Activated CD4-positive, alpha-beta T cell treated with anti-CD3 and anti-CD28 coated beads for 1 hour (primary cell): ENCODE measurements at regions not wholly inside any gene's neighbourhood (a gene's known extent, or its start where the extent isn't known, plus 50 kb on each side); places are given as distances from the start of the nearest gene placed in this dataset.

Experiments
- DNase-seq: peaks from one replicate; pipeline ENCODE4 v3.0.0-alpha.2; 2020

DNA sequence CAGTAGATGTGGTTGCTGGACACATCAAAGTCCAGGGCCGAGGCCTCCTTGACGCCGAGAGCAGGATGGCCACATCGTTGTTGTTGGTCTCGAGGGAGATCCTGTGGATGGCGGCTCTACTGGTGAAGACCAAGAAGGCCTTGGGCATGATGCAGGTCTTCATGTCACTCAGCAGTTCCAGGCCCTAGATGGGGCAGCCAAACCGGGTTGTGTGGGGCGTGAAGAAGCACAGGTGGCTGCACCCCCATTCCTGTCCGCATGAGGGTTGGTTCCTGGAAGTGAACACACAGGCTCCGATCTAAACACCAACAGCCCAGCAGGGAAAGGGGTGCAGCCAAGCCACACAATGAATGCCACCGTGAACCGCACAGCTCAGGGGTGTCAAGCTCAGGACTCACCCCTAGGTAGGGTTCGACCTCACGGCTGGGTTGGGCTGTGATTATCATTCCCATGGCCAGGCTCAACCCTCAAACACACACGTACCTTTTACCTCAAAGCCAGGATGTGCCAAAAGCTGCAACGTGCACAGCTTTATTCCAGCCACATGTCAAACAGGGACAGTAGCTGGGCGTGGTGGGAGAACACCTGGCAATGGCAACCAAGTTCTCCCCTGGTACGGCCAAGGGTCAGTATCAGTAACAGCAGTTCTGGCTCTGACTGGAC is 132.3 kb downstream of the CRYBB2 start:
- no peak for DNase-seq

DNA sequence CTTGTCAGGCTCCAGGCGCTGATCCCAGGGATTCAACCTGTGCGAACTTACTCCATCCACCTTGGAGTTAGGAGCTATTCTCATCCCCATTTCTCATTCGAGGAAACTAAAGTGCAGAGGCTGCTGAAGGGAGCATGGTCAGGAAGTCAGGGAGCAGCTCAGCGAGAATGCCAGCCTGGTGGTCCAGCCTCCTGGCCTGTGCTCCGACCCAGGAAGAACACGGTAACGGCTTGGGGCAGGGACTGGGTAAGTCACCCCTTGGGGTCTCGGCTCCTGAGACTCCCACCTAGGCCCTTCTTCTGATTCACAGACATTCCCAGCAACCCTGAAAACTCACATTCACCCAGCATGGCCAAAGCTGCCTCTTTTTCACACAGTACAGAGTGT is 132.8 kb downstream of the CRYBB2 start:
- DNase-seq: no peak

DNA sequence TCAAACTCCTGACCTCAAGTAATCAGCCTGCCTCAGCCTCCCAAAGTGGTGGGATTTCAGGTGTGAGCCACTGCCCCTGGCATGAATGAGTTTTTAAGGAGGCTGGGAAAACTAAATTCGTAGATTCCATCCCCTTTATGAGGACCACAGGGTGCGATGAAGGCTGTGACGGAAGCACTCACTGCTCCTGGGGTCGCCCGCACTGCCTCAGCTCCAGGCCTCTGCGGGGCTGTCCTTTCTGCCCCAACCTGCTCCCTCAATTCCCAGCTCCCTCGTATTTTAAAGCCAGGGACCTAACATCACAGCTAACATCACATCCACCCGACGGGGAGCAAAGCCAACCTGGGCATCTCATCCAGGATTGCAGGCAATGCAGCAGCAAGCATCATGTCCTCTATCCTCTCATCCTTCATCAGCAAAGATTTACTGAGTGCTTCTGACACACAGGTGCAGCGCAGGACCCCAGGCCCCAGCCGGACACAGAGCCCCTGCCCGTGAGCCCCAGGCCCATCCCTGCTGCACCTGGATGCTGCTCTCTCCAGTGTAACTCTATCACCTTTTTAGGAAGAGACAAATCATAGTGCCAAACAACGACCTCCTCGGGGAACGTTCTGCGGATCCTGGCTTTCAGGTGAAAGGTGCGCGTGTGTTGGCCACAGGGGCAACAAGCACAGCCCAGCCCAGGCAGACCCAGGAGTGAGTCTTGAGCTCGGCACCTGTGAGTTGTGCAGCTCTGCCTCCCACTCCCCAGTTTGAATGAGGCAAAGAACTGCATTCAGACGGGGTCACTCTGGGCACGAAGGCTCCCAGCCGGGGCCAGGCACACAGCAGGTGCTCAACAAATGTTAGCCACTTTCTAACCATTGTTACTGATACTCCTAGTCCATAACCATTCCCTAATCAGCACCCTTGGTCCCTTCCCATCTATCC is 134.3 kb downstream of the CRYBB2 start:
- no peak for DNase-seq

DNA sequence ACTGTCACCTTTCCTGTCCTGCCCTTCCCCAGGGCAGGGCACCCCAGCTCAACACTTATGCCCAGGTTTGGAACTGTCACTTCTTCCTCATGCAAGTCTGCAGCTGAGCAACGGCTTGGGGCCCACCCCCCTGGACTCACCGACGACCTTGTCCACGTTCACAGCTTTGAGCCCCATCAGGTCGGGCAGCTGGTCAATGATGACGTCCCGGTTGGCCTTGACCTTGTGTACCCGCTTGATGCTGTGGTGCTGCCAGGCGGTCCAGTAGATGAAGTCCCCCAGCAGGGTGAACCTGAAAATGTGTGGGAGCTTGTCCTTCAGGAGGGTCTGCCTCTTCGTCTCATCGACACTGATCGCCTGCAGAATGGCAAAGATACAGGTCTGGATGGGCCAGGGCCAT is 135.0 kb downstream of the CRYBB2 start:
- DNase-seq: no peak

DNA sequence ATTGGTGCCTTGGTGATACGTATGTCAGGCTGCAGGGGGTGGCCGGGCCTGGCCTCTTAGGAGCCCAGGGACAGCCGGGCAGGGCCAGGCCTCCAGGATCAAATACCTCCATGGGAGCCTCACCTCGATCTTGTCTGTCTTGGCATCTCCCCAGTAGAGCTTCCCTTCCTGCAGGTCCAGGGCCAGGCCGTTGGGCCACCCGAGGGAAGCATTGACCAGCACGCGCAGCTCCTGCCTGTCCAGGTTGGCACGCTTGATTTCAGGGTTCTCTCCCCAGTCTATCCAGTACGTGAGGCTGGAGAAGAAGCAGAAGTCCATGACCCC is 137.7 kb downstream of the CRYBB2 start:
- DNase-seq: no peak

DNA sequence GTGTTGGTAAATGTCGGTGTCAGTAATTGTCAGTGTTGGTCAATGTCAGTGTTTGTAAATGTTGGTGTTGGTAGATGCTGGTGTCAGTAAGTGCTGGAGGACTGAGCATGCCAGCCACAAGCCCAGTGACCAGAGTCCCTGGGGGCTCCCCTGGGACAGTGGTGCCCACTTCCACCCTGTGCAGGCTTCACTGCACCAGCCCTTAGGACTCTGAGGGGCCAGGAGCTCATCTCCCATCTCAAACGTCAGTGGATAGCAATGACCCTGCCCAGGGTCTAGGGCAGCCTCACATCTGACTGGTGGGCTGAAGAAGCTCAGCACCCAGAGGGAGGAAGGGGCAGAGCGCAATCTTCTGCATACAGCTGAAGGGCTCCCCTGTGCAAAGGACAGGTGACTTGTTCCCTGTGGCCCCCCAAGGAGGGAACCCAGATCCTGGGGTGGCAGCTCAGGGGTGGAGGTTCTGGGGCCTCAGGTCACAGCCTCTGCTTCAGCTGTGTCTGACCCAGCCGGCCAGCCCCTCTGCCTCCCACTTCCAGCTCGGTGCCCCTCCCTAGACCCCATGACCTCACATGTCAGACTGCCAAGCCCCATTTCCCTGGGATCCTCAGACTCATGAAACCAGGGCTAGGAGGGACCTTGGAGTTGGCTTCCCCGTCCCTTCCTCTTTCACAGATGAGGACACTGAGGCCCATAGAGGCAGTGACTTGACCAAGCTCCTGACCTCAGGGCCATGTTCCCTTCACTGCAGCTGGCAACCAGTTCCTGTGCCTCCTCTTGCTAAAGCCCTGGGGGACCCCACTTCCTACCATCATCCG is 138.4 kb downstream of the CRYBB2 start:
- no peak for DNase-seq

DNA sequence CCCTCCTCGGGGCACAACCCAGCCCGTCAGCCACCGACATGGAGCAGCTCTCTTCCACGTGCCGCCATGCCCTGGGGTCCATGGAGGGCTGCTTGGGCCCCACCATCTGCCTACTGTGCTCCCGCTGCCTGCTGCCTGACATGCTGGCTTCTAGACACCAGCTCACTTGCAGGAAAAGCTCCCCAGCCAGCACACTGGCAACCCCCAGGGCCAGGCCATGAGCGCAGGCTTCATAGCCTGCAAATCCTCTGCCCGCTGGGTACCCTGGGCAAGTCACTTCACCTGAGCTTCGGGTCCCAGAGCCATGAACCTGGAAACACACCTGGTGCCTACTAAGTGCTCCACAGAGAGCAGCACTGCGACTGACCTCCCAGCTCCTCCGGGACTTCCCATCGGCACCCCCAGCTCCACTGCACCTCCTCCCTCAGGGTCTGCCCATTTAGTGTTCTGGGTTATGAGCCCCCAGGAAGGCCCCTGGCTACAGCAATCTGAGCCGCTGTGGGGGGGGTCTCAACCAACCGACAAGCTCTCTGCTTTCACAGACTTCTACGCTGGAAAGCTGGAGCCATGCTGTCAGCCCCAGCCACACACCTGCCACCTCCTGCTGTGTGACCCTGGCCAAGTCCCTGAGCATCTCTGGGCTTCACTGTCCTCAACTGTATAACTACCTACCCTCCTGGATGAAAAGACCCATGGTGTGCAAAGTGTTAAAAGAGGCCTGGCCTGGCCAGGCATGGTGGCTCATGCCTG is 139.2 kb downstream of the CRYBB2 start:
- DNase-seq: no peak

DNA sequence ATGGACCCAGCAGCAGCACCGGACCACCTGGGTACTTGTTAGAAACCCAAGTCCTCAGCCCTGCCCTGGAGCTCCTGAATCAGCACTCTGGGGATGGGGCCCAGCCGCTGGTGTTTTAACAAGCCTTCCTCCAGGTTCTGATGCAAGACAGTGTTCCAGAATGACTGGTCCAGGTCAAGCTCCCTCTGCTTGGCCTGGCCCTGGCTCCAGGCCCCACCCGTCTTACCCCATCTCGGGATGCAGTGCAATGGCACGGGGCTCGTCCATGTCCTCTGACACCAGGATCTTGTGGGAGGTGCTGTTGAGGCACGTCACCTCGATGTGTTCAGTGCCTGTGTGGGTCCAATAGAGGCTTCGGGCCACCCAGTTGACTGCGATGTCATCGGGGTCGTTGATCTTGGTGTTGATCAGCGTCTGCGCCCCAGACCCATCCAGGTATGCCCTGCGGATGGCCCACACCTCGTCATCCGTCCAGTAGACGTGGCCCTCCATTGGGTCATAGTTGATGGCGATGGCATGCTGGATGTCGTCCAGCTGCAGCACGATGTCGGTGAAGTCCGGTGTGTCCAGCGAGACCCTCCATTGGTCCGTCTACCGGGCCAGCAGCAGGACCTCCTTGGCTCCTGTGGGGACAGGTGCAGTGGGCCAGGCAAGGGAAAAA is 140.3 kb downstream of the CRYBB2 start:
- no peak for DNase-seq

DNA sequence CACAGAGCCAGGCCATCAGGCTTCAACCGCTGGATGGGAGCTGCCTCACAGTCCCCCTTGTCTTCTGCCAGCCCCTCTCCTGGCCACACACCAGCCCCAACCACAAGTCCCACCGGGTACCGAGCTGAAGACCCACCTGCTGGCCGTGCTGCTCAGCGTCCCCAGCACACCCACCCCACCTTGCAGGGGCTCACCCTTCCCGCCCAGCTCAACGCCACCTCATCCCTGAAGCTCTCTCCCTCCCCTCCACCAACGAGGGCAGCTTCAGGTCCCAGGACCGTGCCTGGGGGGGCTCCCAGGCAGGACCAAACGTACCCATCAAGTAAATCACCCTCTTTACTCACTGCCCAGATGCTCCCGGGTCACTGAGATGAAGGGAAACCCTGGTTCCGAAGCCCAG is 141.0 kb downstream of the CRYBB2 start:
- DNase-seq: no peak

DNA sequence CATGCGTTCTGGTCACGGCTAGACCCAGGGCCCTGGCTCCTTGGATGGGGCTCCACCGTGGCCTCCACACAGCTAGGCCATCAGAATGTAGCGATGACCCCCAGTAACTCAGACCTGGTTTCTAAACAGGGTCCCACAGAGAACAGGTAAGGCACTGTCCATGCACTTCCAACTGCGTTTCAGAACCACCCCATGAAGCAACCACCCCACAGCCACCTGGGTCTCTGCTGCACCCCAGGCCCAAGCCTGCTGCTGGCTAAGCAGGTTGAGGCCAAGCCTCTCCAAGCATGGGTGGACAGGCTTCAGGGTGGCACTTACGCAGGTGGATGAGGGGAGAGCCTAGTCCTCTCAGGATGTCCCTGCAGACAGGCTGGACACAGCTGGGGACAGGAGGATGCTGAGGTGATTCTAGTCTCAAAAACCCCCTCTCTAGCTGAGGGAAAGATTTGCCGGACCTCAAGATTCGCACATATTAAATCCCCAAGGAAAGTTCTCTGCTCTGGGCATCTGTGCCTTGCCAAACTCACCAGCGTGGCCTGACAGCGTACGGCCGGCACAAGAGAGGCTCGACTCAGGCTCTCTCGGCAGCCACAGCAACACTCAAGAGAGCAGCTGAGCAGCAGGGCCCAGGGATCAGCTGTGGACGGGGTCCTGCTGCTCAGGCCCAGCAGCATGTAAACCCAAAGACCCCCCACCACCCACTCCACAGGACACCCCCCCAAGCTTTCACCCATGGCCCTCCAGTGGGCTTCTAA is 141.6 kb downstream of the CRYBB2 start:
- no peak for DNase-seq

DNA sequence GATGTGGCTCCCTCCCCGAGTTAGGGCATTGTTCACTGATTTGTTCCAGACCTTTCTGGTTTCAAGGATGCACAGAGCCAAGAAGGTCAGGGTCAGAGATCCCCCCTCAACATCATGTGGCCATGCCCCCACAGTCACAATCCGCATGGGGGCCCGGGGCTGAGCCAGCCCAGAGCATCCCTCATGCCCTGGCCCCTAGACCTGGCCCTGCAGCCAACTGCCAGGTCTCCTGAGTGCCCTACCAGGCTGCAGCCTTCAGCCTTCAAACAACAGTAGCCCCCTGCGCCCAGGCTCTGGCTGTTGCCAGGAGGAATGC is 142.4 kb downstream of the CRYBB2 start:
- no peak for DNase-seq

DNA sequence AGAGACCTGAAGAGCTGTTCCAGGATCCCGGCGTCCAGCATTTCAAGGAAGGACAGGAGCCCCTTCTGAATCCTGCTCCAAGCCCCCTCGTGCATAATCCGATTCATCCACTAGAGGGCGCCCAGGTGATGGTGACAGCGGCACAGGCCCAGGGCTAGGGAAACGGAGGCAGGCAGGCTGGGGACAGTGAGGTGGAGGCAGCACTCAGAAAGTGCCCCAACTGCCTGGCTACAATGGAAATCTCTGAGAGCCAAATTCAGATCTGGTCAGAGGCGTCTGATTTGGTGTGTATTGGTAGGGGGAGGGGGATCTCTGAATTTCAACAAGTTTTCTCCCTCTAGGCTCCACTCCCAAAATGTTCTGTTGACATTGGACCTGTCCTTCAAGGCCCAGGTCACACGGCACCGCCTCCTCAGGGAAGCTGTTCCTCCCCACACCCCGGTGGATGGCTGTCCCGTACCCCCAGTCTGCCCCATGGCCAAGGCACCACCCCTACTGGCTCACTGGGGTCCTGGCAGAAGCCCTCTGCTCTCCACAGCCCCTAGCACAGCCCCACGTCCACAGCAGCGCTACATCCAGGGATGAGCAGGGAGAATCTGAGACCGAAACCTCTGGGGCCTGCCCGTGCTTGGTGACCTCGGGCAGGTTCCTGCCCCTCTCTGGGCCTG is 142.9 kb downstream of the CRYBB2 start:
- peak; percentile 45 for DNase-seq

DNA sequence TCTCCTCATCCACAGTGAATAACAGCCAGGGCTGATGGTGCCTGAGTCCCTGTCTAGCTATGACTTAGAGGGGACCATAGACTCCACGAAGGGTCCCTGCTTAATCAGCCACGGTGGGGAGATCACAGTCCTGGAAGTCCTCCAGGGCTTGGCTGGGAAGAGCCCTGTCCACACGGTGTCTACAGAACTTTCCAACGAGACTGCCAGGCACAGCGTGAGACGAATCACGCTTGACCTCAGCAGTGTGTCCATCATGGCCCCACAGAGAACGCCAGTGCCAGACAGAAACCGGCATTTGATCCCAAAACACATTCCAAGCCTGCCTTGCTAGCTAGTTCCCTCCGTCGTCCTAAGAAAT is 143.4 kb downstream of the CRYBB2 start:
- DNase-seq: no peak

DNA sequence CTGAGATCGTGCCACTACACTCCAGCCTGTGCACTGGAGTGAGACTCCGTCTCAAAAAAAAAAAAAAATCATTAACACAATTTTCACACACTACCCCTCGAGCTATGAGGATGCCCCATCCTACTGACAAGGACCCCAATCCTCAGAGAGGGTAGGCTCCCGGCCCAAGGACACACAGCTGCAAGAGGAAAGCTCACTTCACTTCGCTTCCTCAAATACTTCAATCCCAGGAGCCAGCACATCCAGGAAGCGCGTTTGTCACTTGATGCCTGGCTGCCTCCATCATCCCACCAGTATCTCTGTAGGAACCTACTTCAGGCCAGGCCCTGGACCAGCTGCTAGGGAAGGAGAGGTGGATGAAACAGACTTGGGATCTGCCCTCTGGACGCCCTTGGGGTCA is 144.0 kb downstream of the CRYBB2 start:
- DNase-seq: no peak

DNA sequence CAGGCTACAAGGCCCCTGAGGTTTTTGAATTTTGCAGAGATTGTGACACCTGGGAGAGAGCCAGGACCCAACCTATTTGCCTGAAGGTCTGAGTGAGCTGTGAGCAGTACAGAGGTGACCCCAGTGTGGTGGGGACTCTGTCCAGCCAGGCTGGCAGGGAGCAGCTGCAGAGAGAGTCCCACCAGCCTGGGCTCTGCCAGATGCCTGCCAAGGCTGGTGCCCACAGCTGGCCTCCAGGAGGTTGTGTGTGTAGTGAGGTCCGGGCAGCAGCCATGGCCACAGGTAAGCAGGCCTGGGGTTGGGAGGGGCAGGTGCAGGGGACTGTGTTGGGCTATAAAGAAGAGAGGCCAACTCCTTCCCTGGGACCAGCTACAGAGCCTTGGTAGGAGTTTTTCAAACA is 144.8 kb downstream of the CRYBB2 start:
- DNase-seq: no peak

DNA sequence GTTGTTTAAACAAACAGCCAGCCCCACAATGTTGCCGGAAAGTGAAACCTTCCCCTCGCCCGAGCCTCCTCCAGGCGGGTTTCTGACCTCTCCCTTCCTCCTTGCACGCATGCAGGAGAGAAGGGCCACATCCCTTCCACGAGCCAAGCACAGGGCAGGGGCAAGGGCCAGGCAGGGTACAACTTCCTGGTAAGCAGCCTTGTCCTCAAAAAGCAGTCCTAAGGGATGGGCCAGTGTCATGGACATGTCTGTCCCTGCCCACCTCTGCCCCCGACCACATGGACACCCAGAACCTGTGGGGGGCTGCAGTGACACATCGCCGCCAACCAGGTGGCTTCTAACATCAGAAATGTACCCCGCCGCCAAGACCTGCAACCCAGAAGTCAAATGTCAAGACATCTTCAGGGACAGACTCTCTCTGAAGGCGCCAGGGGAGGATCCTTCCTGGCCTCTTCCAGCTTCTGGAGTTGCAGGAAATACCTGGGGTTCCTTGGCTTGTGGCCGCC is 145.3 kb downstream of the CRYBB2 start:
- no peak for DNase-seq

DNA sequence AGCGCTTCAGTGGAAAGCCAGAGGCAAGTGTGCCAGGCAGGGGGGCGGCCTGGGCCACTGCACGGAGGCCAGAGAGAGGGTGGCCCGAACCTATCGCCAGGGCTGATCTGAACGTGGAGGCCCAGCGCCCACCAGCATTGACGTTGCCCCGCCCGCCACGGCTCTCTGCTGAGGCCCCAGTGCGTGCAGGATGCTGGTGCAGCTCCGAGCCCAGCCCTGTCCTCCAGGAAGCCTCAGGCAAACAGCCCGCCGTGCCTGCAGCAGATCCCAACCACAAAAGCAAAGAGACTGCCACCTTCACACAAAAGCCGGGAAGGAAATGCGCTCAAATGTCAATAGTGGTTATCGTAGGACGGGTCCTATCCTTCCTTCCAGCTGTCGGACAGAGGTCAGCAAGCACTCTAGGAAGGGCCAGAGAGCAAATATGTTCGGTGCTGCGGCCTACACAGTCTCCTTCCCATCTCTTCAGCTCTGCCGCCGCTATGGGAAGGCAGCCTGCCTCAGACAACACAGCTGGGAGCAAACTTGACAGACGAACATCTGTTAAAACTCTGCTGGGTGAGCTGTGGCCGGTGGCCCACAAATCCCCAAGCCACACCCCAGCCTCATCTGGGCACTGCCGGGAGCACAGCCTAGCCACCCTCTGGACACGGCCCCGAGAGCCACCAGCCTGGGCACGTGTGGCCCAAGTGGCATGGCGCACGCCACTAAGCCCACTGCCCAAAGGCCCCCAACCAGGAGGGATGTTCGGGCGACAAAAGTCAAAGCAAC is 146.2 kb downstream of the CRYBB2 start:
- no peak for DNase-seq

DNA sequence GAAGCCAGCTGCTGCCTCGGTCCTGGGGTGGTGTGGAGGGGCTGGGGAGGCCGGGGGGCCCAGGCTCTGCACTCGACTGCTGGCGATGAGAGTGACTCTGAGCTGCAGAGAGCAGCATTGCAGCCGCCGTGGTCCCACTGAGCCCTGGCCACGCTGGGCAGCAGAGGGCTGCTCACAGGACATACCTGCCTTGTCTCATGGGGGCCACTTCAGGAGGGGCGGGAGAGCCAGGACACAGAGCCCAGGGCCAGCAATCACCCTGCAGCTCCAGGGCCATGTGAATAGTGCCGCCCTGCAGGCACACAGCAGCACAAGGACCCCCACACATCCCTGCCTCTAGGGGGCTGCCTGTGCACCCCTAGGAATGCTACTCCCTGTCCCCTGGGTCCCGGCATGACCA is 147.0 kb downstream of the CRYBB2 start:
- DNase-seq: no peak

DNA sequence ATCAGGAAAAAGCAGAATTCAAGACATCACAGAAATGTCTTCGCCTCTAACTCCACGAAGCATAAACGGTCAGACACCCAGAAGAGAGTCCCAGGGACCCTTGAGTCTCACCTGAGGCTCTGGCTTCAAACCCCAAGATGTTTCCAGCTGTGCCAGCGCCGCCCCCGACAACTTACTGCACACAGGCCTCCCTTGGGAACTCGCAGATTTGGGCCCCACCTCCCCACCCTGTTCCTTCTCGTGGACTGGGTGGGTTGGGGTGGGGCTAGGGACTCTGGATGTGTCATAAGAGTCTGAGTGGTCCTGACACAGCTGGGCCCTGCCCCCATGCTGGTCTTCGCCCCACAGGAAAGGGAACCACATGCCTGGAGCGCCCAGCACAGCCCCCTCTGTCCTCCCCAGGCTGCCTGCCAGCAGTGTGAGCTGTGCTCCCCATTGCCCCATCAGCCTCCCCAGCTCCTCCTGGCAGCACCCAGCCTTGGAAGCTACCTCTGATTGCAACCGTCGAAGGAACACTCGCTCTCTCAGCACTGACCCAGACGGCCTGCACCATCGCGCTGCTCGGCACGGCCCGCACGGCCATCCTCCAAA is 147.5 kb downstream of the CRYBB2 start:
- DNase-seq: no peak

DNA sequence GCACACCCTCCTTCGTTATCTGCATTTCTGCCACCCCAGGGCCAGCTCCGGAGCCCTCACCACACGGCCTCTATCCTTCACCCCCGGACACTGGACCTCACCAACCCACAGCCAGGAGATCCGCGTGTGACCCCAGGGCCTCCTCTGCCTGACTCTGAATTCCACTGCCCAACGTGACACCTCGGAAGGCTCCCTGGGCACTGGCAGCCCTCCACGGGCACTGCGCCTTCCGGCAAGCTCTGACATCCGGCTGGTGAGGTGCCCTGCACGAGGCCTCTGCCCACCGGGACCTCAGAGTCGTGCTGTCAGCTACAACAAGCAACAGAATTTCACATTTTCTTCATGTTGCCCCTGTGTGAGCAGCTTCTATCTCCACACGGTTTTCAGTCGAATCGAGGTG is 148.3 kb downstream of the CRYBB2 start:
- DNase-seq: no peak
